WI38 (cell line): ENCODE measurements at regions not wholly inside any gene's neighbourhood (a gene's known extent, or its start where the extent isn't known, plus 50 kb on each side); places are given as distances from the start of the nearest gene placed in this dataset.

ENCODE experiments used
- H3K4me3 ChIP-seq: 2 replicates; pipeline ENCODE4 v1.5.1; 2011; ENCODE audit warnings: low read depth, mild to moderate bottlenecking, control low read depth, low read length
- CTCF ChIP-seq: IDR thresholded peaks from 2 replicates; pipeline ENCODE4 v1.5.1; 2012; ENCODE audit warnings: low read depth, mild to moderate bottlenecking, control low read depth, low read length

- no peak for TF ChIP-seq CTCF
- no peak overlapping the region for H3K4me3 ChIP-seq
Observed at GRCh38 chr17:68179236-68179925, 68.5 kb upstream of the AMZ2 start.

GRCh38 chr17:68179926-68180285 lies 67.9 kb upstream of the AMZ2 start:
- H3K4me3 ChIP-seq, result no peak overlapping the region
- TF ChIP-seq CTCF, result no peak

GRCh38 chr17:68182011-68182306 lies 65.9 kb upstream of the AMZ2 start:
- no peak for TF ChIP-seq CTCF
- H3K4me3 ChIP-seq, result no peak overlapping the region

GRCh38 chr17:68182940-68183551 lies 64.8 kb upstream of the AMZ2 start:
- H3K4me3 ChIP-seq, result no peak overlapping the region
- TF ChIP-seq CTCF, result no peak

- no peak for TF ChIP-seq CTCF
- no peak overlapping the region for H3K4me3 ChIP-seq
Observed at GRCh38 chr17:68184141-68184571, 63.7 kb upstream of the AMZ2 start.

- no peak overlapping the region for H3K4me3 ChIP-seq
- TF ChIP-seq CTCF, result no peak
Observed at GRCh38 chr17:68184816-68185436, 62.9 kb upstream of the AMZ2 start.

GRCh38 chr17:68185820-68186219 lies 62.0 kb upstream of the AMZ2 start:
- H3K4me3 ChIP-seq, result no peak overlapping the region
- TF ChIP-seq CTCF, result no peak
